Neuron (in vitro differentiated cells): ENCODE measurements at regions not wholly inside any gene's neighbourhood (a gene's known extent, or its start where the extent isn't known, plus 50 kb on each side); places are given as distances from the start of the nearest gene placed in this dataset.

Source experiments
- H2AFZ ChIP-seq: one replicate; pipeline ENCODE4 v1.6.1; 2013; ENCODE audit warnings: low read depth, mild to moderate bottlenecking, inconsistent platforms, low read length, moderate library complexity
- H3K27me3 ChIP-seq: one replicate; pipeline ENCODE4 v1.6.1; 2013; ENCODE audit warnings: low read length; ENCODE audit not compliant: insufficient read depth
- H3K36me3 ChIP-seq: one replicate; pipeline ENCODE4 v1.6.1; 2013; ENCODE audit warnings: low read length; ENCODE audit not compliant: insufficient read depth
- H3K4me1 ChIP-seq: one replicate; pipeline ENCODE4 v1.6.1; 2013; ENCODE audit warnings: low read length; ENCODE audit not compliant: insufficient read depth
- H3K4me3 ChIP-seq: 2 replicates; pipeline ENCODE4 v1.5.1; 2013; ENCODE audit warnings: mild to moderate bottlenecking, low read length, moderate library complexity
- H3K9me3 ChIP-seq: one replicate; pipeline ENCODE4 v1.6.1; 2013; ENCODE audit warnings: low read length

DNA sequence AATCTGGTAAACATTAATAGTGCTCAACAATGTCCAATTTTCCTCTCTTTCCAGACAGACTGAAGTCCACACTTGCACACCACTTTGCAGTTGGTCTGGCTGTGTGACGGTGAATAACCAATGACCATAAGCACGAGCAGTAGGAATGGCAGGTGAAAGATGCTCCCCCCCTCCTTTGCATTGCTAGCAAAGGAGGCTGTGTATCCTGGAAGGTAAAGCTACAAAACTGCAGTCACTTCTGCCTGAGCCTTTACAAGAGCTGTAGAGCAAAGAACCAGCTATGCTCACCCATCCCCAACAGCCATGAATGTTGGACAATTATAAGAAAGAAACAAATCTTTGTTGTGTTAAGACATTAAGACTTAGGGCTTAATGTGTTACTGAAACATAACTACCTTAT, 178.0 kb downstream of the IPMK start:
- Histone ChIP-seq H3K36me3 (no peaks in the 10 kb centered on the region), H3K4me3 (no peak overlapping the region), H2AFZ (no peak overlapping the region), H3K4me1 (no peaks in the 10 kb centered on the region), H3K27me3 (no peaks in the 10 kb centered on the region), H3K9me3 (no peaks in the 10 kb centered on the region)

GRCh38 chr10:58087896-58088295, 179.8 kb downstream of the IPMK start:
- no peaks in the 10 kb centered on the region for H3K4me1 ChIP-seq
- H3K4me3 ChIP-seq, result no peak overlapping the region
- H3K9me3 ChIP-seq, result no peaks in the 10 kb centered on the region
- H3K27me3 ChIP-seq, result no peaks in the 10 kb centered on the region
- no peak overlapping the region for H2AFZ ChIP-seq
- no peaks in the 10 kb centered on the region for H3K36me3 ChIP-seq

GRCh38 chr10:58086763-58087150, 180.9 kb downstream of the IPMK start:
- no peaks in the 10 kb centered on the region for H3K9me3 ChIP-seq
- H3K4me3 ChIP-seq, result no peak overlapping the region

DNA sequence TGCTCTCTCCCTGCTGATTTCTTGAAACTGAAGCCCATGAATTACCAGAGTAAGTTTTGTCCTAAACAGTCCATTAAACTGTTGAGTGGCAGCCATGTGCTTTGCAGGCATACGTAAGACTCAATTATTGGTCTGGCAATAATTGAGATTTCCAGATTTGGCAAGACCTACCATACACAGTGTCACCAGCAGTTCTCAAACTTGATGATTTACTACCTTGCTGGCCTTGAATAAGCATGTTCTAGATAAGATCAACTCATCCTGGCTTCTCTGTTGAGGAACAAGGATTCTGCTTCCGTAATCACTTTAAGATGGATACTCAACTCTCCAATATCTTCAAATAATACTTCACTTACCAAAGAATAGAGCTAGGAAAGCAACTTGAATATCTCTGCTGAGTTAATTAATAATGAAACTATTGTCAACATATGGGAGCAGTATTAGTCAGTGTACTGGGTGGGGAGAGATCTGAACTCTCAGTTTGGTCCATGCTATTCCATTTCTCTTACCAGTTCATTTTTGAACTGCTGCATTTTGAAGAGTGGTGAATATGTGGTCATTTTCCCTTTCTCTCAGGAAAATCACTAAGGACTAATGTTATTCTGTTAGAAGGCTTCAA, 181.4 kb downstream of the IPMK start:
- Histone ChIP-seq H3K27me3 (no peaks in the 10 kb centered on the region), H3K9me3 (no peaks in the 10 kb centered on the region), H2AFZ (no peak overlapping the region), H3K36me3 (no peaks in the 10 kb centered on the region), H3K4me3 (no peak overlapping the region), H3K4me1 (no peaks in the 10 kb centered on the region)

More at GRCh38 chr10:58086763-58087150, 180.9 kb downstream of the IPMK start:
- H3K27me3 ChIP-seq, result no peaks in the 10 kb centered on the region
- H3K36me3 ChIP-seq, result no peaks in the 10 kb centered on the region
- no peak overlapping the region for H2AFZ ChIP-seq
- no peaks in the 10 kb centered on the region for H3K4me1 ChIP-seq

GRCh38 chr10:58082248-58082647, 185.4 kb downstream of the IPMK start:
- no peaks in the 10 kb centered on the region for H3K4me1 ChIP-seq
- no peaks in the 10 kb centered on the region for H3K36me3 ChIP-seq
- H3K9me3 ChIP-seq, result no peaks in the 10 kb centered on the region
- H3K4me3 ChIP-seq, result no peak overlapping the region
- no peak overlapping the region for H2AFZ ChIP-seq
- no peaks in the 10 kb centered on the region for H3K27me3 ChIP-seq

- Histone ChIP-seq H3K36me3 (no peaks in the 10 kb centered on the region), H2AFZ (no peak overlapping the region), H3K9me3 (no peaks in the 10 kb centered on the region), H3K4me3 (no peak overlapping the region), H3K4me1 (no peaks in the 10 kb centered on the region), H3K27me3 (no peaks in the 10 kb centered on the region)
Measured at GRCh38 chr10:58081353-58081752, 186.3 kb downstream of the IPMK start.

GRCh38 chr10:58079461-58079860, 188.2 kb downstream of the IPMK start:
- Histone ChIP-seq H3K36me3 (no peaks in the 10 kb centered on the region), H3K9me3 (no peaks in the 10 kb centered on the region), H3K4me1 (no peaks in the 10 kb centered on the region), H3K4me3 (no peak overlapping the region), H3K27me3 (no peaks in the 10 kb centered on the region), H2AFZ (no peak overlapping the region)

DNA sequence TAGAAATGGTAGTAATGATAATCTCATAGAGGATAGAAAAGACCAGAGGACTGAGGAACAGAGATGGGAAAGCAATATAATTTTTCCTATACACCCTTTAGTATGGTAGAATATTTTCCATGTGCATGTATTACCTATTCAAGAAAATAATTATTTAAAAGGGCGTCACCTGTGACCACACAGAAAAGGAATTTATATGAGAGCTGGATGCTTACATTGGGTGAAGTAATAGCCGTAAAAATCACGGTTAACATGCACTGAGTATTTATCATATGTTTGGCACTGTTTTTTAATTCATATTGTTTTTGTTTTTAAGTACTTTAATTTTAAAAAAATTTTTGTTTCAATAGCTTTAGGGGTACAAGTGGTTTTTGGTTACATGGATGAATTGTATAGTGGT, 195.1 kb downstream of the IPMK start:
- no peak overlapping the region for H2AFZ ChIP-seq
- no peak overlapping the region for H3K4me3 ChIP-seq
- no peaks in the 10 kb centered on the region for H3K27me3 ChIP-seq
- H3K9me3 ChIP-seq, result no peaks in the 10 kb centered on the region
- H3K4me1 ChIP-seq, result no peaks in the 10 kb centered on the region
- no peaks in the 10 kb centered on the region for H3K36me3 ChIP-seq

- Histone ChIP-seq H2AFZ (no peak overlapping the region), H3K27me3 (no peaks in the 10 kb centered on the region), H3K9me3 (no peaks in the 10 kb centered on the region), H3K4me1 (no peaks in the 10 kb centered on the region), H3K36me3 (no peaks in the 10 kb centered on the region), H3K4me3 (no peak overlapping the region)
Measured at GRCh38 chr10:58070956-58071355, 196.7 kb downstream of the IPMK start.

GRCh38 chr10:58068809-58069208, 198.9 kb downstream of the IPMK start:
- Histone ChIP-seq H3K4me1 (no peaks in the 10 kb centered on the region), H3K36me3 (no peaks in the 10 kb centered on the region), H2AFZ (no peak overlapping the region), H3K4me3 (no peak overlapping the region), H3K27me3 (no peaks in the 10 kb centered on the region), H3K9me3 (no peaks in the 10 kb centered on the region)

- Histone ChIP-seq H2AFZ (no peak overlapping the region), H3K9me3 (no peaks in the 10 kb centered on the region), H3K4me3 (no peak overlapping the region), H3K27me3 (no peaks in the 10 kb centered on the region), H3K4me1 (no peaks in the 10 kb centered on the region), H3K36me3 (no peaks in the 10 kb centered on the region)
Measured at GRCh38 chr10:58066979-58067378, 200.7 kb downstream of the IPMK start.

DNA sequence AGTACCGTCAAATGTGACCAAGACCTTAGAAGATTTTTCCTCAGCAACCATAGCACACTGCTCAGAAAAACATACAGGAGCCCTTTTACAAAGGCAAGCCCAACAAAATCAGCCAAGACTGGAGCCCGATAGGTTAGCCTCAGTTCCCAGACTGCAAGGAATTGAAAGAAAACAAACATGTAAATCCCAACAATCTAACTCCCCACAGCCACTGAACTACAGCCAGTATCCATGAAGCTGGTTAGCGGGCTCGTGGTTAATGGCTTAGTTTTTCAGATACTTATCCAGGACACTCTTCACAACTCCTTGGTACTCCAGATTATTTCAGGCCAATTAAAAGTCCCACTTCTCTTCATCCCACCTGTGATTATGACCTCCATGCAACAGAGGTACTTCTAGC, 201.6 kb downstream of the IPMK start:
- Histone ChIP-seq H3K36me3 (no peaks in the 10 kb centered on the region), H2AFZ (no peak overlapping the region), H3K27me3 (no peaks in the 10 kb centered on the region), H3K4me3 (no peak overlapping the region), H3K9me3 (no peaks in the 10 kb centered on the region), H3K4me1 (no peaks in the 10 kb centered on the region)

- Histone ChIP-seq H3K27me3 (no peaks in the 10 kb centered on the region), H3K4me3 (no peak overlapping the region), H3K4me1 (no peaks in the 10 kb centered on the region), H3K9me3 (no peaks in the 10 kb centered on the region), H3K36me3 (no peaks in the 10 kb centered on the region), H2AFZ (no peak overlapping the region)
Measured at GRCh38 chr10:58065529-58065815, 202.2 kb downstream of the IPMK start.

- Histone ChIP-seq H3K36me3 (no peaks in the 10 kb centered on the region), H3K4me3 (no peak overlapping the region)
Measured at GRCh38 chr10:58064714-58065528, 202.8 kb downstream of the IPMK start.

More at GRCh38 chr10:58064714-58065528, 202.8 kb downstream of the IPMK start:
- Histone ChIP-seq H3K4me1 (no peaks in the 10 kb centered on the region), H2AFZ (no peak overlapping the region), H3K27me3 (no peaks in the 10 kb centered on the region), H3K9me3 (no peaks in the 10 kb centered on the region)
